Right lobe of liver (tissue), 4 donors: ENCODE measurements at regions not wholly inside any gene's neighbourhood (a gene's known extent, or its start where the extent isn't known, plus 50 kb on each side); places are given as distances from the start of the nearest gene placed in this dataset.

Experiments used
- CTCF ChIP-seq, 4 donors: fragments of 200-600 bp in 3 of 4; fragments of 450-650 bp in 1 of 4; IDR thresholded peaks; one replicate each; pipeline versions ENCODE4 v1.5.1 to v1.8.0; 2016 to 2022; ENCODE audit warnings: antibody characterized with exemption in 4 of 4, mild to moderate bottlenecking in 2 of 4
- POLR2A ChIP-seq: fragments of 450-650 bp; IDR thresholded peaks from one replicate; pipeline ENCODE4 v1.6.1; 2017; ENCODE audit warnings: antibody characterized with exemption, mild to moderate bottlenecking
- donor health status: DM: no; HTN: no; CAD: no.
- donor health status: DM: no; HTN: no; CAD: no.
- donor health status: DM: no; HTN: yes; CAD: no.

GRCh38 chr4:108536577-108536976, 83.8 kb upstream of the RPL34 start:
- TF ChIP-seq CTCF (IDR thresholded peaks at IDR 0.05) (no peak), POLR2A (no peak)
